ENCODE measurements at regions not wholly inside any gene's neighbourhood (a gene's known extent, or its start where the extent isn't known, plus 50 kb on each side); places are given as distances from the start of the nearest gene placed in this dataset.

- WGBS, 2 donors: 84 to 92% methylated on average over 8 of the region's 8 CpGs
- no peak for ATAC-seq (ENCODE audit: insufficient read depth, low FRiP score)
- no peak for DNase-seq
Observed at GRCh38 chr2:42987112-42987922, 194.9 kb upstream of the HAAO start.

GRCh38 chr2:42984617-42985016, 192.2 kb upstream of the HAAO start:
- Histone ChIP-seq H3K4me3 (no peak overlapping the region), H3K27me3 (ENCODE audit: control insufficient read depth in 3 of 3, insufficient read depth in 3 of 3, low read length in 2 of 3) (no peaks in the 10 kb centered on the region), H3K27ac (ENCODE audit: low read depth in 1 of 2, low read length in 1 of 2) (no peak overlapping the region), H3K36me3 (ENCODE audit: control insufficient read depth in 4 of 4, insufficient read depth in 4 of 4, low read length in 4 of 4) (no peaks in the 10 kb centered on the region), H3K9ac (ENCODE audit: insufficient read depth in 1 of 2, low read length in 2 of 2) (no peak overlapping the region), H3K9me3 (ENCODE audit: control insufficient read depth in 4 of 4, insufficient read depth in 3 of 4, low read length in 3 of 4) (no peaks in the 10 kb centered on the region), H3K4me1 (ENCODE audit: control insufficient read depth in 5 of 5, insufficient read depth in 5 of 5, low read length in 5 of 5) (peaks cover 0 to 9% (median 2%) of the 10 kb centered on the region in 5 donors)
- 89 to 91% methylated on average over 6 of the region's 6 CpGs for WGBS, 2 donors
- DNase-seq (no peak), ATAC-seq (ENCODE audit: insufficient read depth, low FRiP score) (no peak)
- no peak for TF ChIP-seq CTCF (IDR thresholded peaks at IDR 0.05; ENCODE audit: control extremely low read depth, extremely low read depth)

More at GRCh38 chr2:42987112-42987922, 194.9 kb upstream of the HAAO start:
- Histone ChIP-seq H3K4me3 (no peak overlapping the region), H3K36me3 (ENCODE audit: control insufficient read depth in 4 of 4, insufficient read depth in 4 of 4, low read length in 4 of 4) (no peaks in the 10 kb centered on the region), H3K27me3 (ENCODE audit: control insufficient read depth in 3 of 3, insufficient read depth in 3 of 3, low read length in 2 of 3) (no peaks in the 10 kb centered on the region), H3K9ac (ENCODE audit: insufficient read depth in 1 of 2, low read length in 2 of 2) (no peak overlapping the region), H3K4me1 (ENCODE audit: control insufficient read depth in 5 of 5, insufficient read depth in 5 of 5, low read length in 5 of 5) (peaks cover 0 to 9% (median 0%) of the 10 kb centered on the region in 5 donors), H3K27ac (ENCODE audit: low read depth in 1 of 2, low read length in 1 of 2) (no peak overlapping the region), H3K9me3 (ENCODE audit: control insufficient read depth in 4 of 4, insufficient read depth in 3 of 4, low read length in 3 of 4) (no peaks in the 10 kb centered on the region)
- no peak for TF ChIP-seq CTCF (IDR thresholded peaks at IDR 0.05; ENCODE audit: control extremely low read depth, extremely low read depth)

- TF ChIP-seq CTCF (IDR thresholded peaks at IDR 0.05; ENCODE audit: control extremely low read depth, extremely low read depth): no peak
- Histone ChIP-seq H3K9ac (ENCODE audit: insufficient read depth in 1 of 2, low read length in 2 of 2) (no peak overlapping the region), H3K36me3 (ENCODE audit: control insufficient read depth in 4 of 4, insufficient read depth in 4 of 4, low read length in 4 of 4) (no peaks in the 10 kb centered on the region), H3K4me3 (no peak overlapping the region), H3K27me3 (ENCODE audit: control insufficient read depth in 3 of 3, insufficient read depth in 3 of 3, low read length in 2 of 3) (no peaks in the 10 kb centered on the region), H3K9me3 (ENCODE audit: control insufficient read depth in 4 of 4, insufficient read depth in 3 of 4, low read length in 3 of 4) (no peaks in the 10 kb centered on the region), H3K27ac (ENCODE audit: low read depth in 1 of 2, low read length in 1 of 2) (no peak overlapping the region), H3K4me1 (ENCODE audit: control insufficient read depth in 5 of 5, insufficient read depth in 5 of 5, low read length in 5 of 5) (peaks cover 0 to 11% (median 2%) of the 10 kb centered on the region in 5 donors)
- WGBS, 2 donors: 78 to 89% methylated on average over 6 of the region's 6 CpGs
- DNase-seq (no peak), ATAC-seq (ENCODE audit: insufficient read depth, low FRiP score) (no peak)
Observed at GRCh38 chr2:42984081-42984480, 191.7 kb upstream of the HAAO start.
